Mucosa of rectum (tissue), 2 donors: ENCODE measurements at regions not wholly inside any gene's neighbourhood (a gene's known extent, or its start where the extent isn't known, plus 50 kb on each side); places are given as distances from the start of the nearest gene placed in this dataset.

Experiments used
- H3K27ac ChIP-seq, 2 donors: one replicate each; pipeline ENCODE4 v1.7.0; 2013; ENCODE audit warnings: inconsistent platforms in 2 of 2, low read depth in 2 of 2, low read length in 2 of 2
- H3K27me3 ChIP-seq, 2 donors: one replicate each; pipeline ENCODE4 v1.7.0; 2013; ENCODE audit warnings: low read length in 2 of 2; ENCODE audit not compliant: control insufficient read depth in 2 of 2, insufficient read depth in 2 of 2
- H3K36me3 ChIP-seq, 2 donors: one replicate each; pipeline ENCODE4 v1.7.0; 2013; ENCODE audit warnings: low read length in 2 of 2; ENCODE audit not compliant: control insufficient read depth in 2 of 2, insufficient read depth in 2 of 2
- H3K4me1 ChIP-seq, 2 donors: one replicate each; pipeline ENCODE4 v1.7.0; 2013; ENCODE audit warnings: low read length in 2 of 2, mild to moderate bottlenecking in 1 of 2; ENCODE audit not compliant: control insufficient read depth in 2 of 2, insufficient read depth in 2 of 2
- H3K4me3 ChIP-seq, 2 donors: one replicate each; pipeline ENCODE4 v1.7.0; 2013; ENCODE audit warnings: low read length in 2 of 2
- H3K9ac ChIP-seq, 2 donors: one replicate each; pipeline ENCODE4 v1.7.0; 2013; ENCODE audit warnings: low read length in 2 of 2, low read depth in 1 of 2, mild to moderate bottlenecking in 1 of 2
- H3K9me3 ChIP-seq, 2 donors: one replicate each; pipeline ENCODE4 v1.7.0; 2013; ENCODE audit warnings: low read length in 2 of 2; ENCODE audit not compliant: control insufficient read depth in 2 of 2
- donor health status: healthy.
- donor health status: Normal muscosa, but diverticular disease.

DNA sequence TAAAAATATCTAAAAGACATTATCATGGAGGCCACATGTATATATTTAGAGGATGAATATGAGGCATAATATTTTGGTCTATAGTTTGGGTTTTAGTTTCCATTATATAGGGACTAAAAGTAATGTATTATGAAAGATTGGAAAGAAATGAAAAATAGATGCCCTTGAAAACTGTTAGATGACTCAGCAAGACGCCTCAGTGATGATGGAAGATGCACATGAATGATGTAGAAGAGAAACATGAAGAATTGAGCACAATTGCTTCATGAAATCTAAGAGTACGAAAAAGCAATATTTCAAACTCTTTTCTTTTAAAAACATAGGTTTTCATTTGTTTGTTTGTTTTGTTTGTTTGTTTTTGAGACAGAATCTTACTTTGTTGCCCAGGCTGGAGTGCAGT, 89.8 kb downstream of the ARL4A start:
- no peaks in the 10 kb centered on the region for H3K27me3 ChIP-seq
- H3K27ac ChIP-seq, result no peak overlapping the region
- H3K36me3 ChIP-seq, result no peaks in the 10 kb centered on the region
- no peak overlapping the region for H3K9ac ChIP-seq
- H3K9me3 ChIP-seq, result no peaks in the 10 kb centered on the region
- H3K4me1 ChIP-seq, result peaks cover 0 to 3% of the 10 kb centered on the region in 2 donors
- no peak overlapping the region for H3K4me3 ChIP-seq

DNA sequence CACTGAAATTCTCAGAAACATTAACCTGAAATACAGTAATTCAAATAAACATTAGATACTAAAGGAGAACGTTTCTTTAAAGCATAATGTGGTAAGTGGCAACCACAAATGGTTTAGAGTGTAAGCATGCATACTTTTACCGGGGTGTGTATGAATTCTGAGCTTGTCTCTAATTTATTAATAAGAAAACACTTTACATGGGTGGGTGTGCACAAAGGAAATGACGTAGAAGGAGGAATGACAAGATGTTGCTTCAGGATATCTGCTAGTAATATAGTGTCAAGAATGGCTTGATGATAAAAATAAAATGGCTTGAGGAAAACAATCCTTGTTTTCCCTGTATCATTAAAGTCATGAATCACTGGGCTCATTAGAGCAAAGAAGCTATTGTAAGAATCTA, 92.5 kb downstream of the ARL4A start:
- H3K4me3 ChIP-seq, result no peak overlapping the region
- H3K27ac ChIP-seq, result no peak overlapping the region
- peaks cover 0 to 3% of the 10 kb centered on the region in 2 donors for H3K4me1 ChIP-seq
- H3K9me3 ChIP-seq, result no peaks in the 10 kb centered on the region
- no peak overlapping the region for H3K9ac ChIP-seq
- no peaks in the 10 kb centered on the region for H3K36me3 ChIP-seq
- no peaks in the 10 kb centered on the region for H3K27me3 ChIP-seq

DNA sequence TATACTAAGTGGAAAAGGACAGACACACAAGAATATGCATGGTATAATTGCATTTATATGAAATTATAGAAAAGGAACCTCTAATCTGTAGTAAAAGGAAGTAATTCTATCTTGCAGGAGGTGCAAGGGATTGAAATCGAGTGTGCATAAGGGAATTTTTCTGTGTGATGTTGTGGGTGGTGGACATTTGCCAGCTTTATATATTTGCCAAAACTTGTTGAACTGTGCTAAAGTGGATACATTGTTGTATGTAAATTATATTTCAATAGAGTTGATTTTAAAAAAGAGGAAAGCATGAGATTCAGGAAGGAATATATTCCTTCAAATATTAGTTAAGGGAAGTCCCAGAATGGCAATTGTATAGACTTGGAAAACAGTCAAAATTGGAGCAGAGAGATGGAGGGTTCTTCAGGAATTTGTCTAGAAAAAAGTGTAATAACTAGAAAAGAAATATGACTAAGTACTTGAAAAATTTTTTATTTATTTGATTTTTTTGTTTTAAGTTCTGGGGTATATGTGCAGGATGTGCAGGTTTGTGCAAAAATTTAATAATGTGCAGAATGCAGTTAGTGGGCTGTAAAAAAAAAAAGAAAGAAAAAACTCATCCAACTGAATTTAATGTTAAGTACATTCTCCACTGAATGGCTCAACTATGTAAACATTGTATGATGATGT, 96.1 kb downstream of the ARL4A start:
- no peaks in the 10 kb centered on the region for H3K36me3 ChIP-seq
- H3K4me1 ChIP-seq, result peaks cover 0 to 2% of the 10 kb centered on the region in 2 donors
- H3K9me3 ChIP-seq, result no peaks in the 10 kb centered on the region
- H3K4me3 ChIP-seq, result no peak overlapping the region
- H3K27ac ChIP-seq, result no peak overlapping the region
- no peak overlapping the region for H3K9ac ChIP-seq
- no peaks in the 10 kb centered on the region for H3K27me3 ChIP-seq

GRCh38 chr7:12785473-12785872, 98.0 kb downstream of the ARL4A start:
- H3K27me3 ChIP-seq, result no peaks in the 10 kb centered on the region
- H3K27ac ChIP-seq, result peak overlapping the region; percentile 9 to 80
- H3K9me3 ChIP-seq, result no peaks in the 10 kb centered on the region
- H3K9ac ChIP-seq, result no peak overlapping the region
- no peak overlapping the region for H3K4me3 ChIP-seq
- H3K4me1 ChIP-seq, result peaks cover 0 to 2% of the 10 kb centered on the region in 2 donors
- no peaks in the 10 kb centered on the region for H3K36me3 ChIP-seq

DNA sequence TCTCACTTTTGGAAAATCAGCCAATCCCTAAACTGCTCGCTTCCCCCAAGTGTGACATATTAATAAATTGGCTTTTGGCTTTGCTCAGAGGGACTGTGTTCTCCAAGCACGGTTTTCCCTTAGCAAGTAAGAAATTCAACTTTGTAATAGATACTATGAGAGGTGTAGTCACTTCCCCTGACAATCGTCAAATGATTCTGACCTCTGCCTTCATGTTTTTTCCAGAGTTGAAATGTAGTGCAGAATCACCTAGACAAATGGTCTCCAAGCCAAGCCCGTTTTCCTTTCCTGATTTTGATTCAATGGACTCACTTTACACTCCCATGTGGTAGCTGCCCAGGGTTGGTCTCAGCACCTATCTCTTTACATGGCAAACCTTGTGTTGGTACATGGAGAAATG, 99.1 kb downstream of the ARL4A start:
- Histone ChIP-seq H3K36me3 (no peaks in the 10 kb centered on the region), H3K27ac (peak overlapping the region in 1 of 2 donors; percentile 80), H3K4me1 (peaks cover 0 to 2% of the 10 kb centered on the region in 2 donors), H3K27me3 (no peaks in the 10 kb centered on the region), H3K9me3 (no peaks in the 10 kb centered on the region), H3K9ac (no peak overlapping the region), H3K4me3 (no peak overlapping the region)

GRCh38 chr7:12788171-12788570, 100.7 kb downstream of the ARL4A start:
- no peaks in the 10 kb centered on the region for H3K36me3 ChIP-seq
- no peak overlapping the region for H3K9ac ChIP-seq
- H3K4me1 ChIP-seq, result peaks cover 0 to 2% of the 10 kb centered on the region in 2 donors
- H3K27ac ChIP-seq, result no peak overlapping the region
- H3K9me3 ChIP-seq, result no peaks in the 10 kb centered on the region
- no peaks in the 10 kb centered on the region for H3K27me3 ChIP-seq
- no peak overlapping the region for H3K4me3 ChIP-seq

GRCh38 chr7:12788591-12788990, 101.2 kb downstream of the ARL4A start:
- no peaks in the 10 kb centered on the region for H3K36me3 ChIP-seq
- peaks cover 0 to 2% of the 10 kb centered on the region in 2 donors for H3K4me1 ChIP-seq
- no peaks in the 10 kb centered on the region for H3K9me3 ChIP-seq
- no peaks in the 10 kb centered on the region for H3K27me3 ChIP-seq
- H3K4me3 ChIP-seq, result no peak overlapping the region
- H3K9ac ChIP-seq, result no peak overlapping the region
- H3K27ac ChIP-seq, result no peak overlapping the region

DNA sequence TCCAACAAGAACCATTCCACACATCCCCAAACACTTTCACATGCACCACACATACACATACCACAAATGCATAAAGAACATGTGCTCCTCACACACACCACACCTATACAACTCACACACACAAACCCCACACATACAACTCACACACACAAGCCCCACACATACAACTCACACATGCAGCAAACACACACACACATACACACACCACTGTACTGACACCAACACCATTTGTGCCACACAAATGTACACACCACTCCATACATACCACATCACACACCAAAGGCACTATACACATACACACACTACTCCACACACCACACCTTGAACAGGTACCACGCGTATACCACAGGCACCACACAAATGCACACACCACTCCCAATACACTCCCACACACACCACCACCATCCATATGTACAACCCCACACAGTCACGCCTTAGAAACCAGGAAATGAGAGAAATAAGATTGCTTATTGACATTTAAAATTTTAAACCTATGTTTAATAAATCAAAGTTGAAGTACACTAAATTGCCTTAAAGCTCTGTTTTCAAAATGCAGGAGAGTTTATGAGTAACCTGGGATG, 107.4 kb downstream of the ARL4A start:
- Histone ChIP-seq H3K9me3 (no peaks in the 10 kb centered on the region), H3K9ac (no peak overlapping the region), H3K27ac (no peak overlapping the region), H3K27me3 (no peaks in the 10 kb centered on the region), H3K4me1 (no peaks in the 10 kb centered on the region), H3K36me3 (no peaks in the 10 kb centered on the region), H3K4me3 (no peak overlapping the region)

DNA sequence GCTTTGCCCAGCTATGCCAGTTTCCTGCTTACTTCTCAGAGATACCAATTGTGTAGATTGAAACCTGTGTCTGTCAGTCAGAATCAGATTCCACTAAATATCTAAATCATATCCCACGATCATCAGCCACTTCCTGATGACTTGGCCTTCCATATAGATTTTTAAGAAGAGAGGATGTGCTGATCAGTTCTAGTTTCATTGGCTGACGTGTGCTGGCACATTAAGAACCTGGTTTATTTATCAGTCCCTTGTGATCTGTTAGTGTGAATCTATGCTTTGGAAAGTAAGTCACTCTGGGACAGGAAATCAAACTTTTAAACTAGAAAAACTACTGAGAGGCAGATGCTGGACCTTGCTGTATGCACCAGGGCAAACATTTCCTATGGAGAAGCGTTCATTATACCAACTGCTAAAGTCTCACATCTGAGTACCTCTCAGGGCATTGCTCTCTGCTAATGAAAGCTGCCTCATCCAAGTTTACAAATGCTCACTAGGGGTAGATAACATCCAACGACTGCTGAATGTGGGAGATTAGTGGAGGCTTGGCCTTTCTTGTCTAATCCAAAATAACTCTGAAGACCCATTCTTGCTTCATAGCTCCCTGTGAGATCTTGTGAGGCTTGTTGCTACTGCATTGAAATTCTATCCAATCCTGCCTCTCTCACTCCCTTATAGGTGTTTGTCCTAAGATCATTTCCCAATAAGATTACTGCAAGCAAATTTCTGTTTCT, 109.1 kb downstream of the ARL4A start:
- H3K9ac ChIP-seq, result no peak overlapping the region
- H3K27ac ChIP-seq, result no peak overlapping the region
- no peaks in the 10 kb centered on the region for H3K36me3 ChIP-seq
- H3K4me1 ChIP-seq, result peaks cover 3 to 11% of the 10 kb centered on the region in 2 donors
- no peaks in the 10 kb centered on the region for H3K27me3 ChIP-seq
- H3K4me3 ChIP-seq, result no peak overlapping the region
- H3K9me3 ChIP-seq, result no peaks in the 10 kb centered on the region

GRCh38 chr7:12800486-12800885, 113.1 kb downstream of the ARL4A start:
- no peaks in the 10 kb centered on the region for H3K9me3 ChIP-seq

More at GRCh38 chr7:12800486-12800885, 113.1 kb downstream of the ARL4A start:
- H3K27me3 ChIP-seq, result no peaks in the 10 kb centered on the region
- H3K4me1 ChIP-seq, result peaks cover 3 to 27% of the 10 kb centered on the region in 2 donors
- no peaks in the 10 kb centered on the region for H3K36me3 ChIP-seq
- H3K9ac ChIP-seq, result no peak overlapping the region
- H3K4me3 ChIP-seq, result no peak overlapping the region
- H3K27ac ChIP-seq, result peak overlapping the region; percentile 67 to 92
